ENCODE measurements at regions not wholly inside any gene's neighbourhood (a gene's known extent, or its start where the extent isn't known, plus 50 kb on each side); places are given as distances from the start of the nearest gene placed in this dataset.

DNA sequence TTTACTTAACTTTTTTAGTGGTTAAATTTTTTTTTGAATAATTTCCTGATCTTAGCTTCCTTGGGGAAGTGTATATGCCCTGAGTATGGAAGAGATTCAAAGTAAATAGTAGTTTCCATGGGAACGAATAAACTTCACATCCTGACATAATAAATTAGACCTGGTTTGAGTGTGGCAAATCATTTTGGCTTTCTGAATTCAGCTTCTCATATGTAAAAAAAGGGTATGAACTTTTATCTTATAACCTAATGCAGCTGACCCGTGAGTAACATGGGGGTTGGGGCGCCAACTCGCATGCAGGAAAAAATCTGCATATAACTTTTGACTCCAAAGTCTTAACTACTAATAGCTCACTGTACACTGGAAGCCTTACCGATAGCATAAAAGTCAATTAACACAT, 736.8 kb upstream of the NCAM2 start:
- TF ChIP-seq CTCF (conservative IDR thresholded peaks at IDR 0.05): no peak
- H3K27ac ChIP-seq: no peak overlapping the region

DNA sequence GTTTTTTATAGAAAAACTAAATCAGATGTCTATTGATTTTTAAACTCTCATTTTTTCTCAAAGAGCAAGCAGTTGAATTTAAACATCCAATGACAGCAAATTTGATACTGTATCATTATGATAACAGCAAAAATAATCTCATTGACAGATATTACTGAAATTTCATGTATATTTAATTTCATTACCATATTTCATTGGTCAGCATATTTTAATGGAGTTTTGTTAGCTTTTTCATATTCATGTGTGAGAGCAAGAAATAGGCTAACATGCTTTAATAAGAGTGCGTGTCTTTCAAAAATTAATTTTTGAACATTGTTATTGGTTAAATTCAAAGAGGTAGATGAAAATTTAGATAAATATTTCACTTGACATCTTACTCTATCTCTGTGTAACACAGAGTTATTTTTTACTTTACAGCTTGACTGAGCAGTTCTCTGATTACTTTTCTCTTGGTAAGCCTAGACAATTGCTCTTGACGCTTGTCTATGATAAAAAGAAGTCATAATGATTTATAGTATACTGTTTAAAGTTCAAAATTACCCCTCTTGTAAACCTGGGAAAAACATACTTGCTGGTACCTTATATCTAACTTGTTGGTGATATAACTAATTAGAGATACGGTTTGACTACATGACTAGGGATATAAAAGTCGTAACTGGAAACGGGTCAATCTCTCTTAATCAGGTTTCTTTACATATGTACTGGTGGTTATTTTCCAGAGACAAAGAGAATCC, 732.3 kb upstream of the NCAM2 start:
- no peak overlapping the region for H3K27ac ChIP-seq
- TF ChIP-seq CTCF (conservative IDR thresholded peaks at IDR 0.05): no peak

DNA sequence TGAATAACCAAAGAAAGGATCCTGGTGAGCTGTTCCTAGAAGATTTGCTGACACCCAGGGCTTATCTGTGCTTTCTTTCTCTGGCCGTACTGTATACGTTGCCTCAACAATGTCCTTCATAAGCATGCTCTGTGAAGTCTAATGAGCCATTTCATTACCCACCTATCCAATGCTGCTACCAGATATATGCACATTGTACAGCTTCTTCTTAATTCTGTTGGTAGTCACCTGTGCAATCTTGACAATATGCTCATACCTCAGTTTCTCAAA, 731.8 kb upstream of the NCAM2 start:
- no peak overlapping the region for H3K27ac ChIP-seq
- TF ChIP-seq CTCF (conservative IDR thresholded peaks at IDR 0.05): no peak

GRCh38 chr21:20270365-20271055, 727.7 kb upstream of the NCAM2 start:
- H3K27ac ChIP-seq: no peak overlapping the region
- TF ChIP-seq CTCF (conservative IDR thresholded peaks at IDR 0.05): no peak

GRCh38 chr21:20272791-20273362, 725.3 kb upstream of the NCAM2 start:
- no peak for TF ChIP-seq CTCF (conservative IDR thresholded peaks at IDR 0.05)
- no peak overlapping the region for H3K27ac ChIP-seq

- TF ChIP-seq CTCF (conservative IDR thresholded peaks at IDR 0.05): no peak
- H3K27ac ChIP-seq: no peak overlapping the region
Measured at GRCh38 chr21:20276377-20276776, 721.8 kb upstream of the NCAM2 start.

DNA sequence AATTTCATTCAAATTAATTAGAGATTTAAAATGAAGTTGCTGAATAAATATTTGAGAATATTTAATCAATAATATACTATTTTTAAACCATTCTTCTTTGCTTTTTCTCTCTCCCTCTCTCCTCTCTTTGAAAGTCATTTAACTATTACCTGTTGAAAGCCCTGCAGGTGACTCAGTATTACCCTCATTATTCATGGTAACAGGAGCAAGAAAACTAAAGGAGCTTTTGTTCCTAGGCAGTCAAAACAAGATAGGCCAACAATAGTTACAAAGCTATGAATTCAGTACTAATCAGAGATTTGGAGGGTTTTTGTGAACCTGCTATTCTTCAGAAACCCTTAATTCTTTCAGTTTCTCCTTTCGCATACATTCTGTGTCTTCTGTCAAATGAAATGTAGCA, 721.3 kb upstream of the NCAM2 start:
- TF ChIP-seq CTCF (conservative IDR thresholded peaks at IDR 0.05): no peak

More for the DNA sequence above, 721.3 kb upstream of the NCAM2 start:
- H3K27ac ChIP-seq: no peak overlapping the region

Measured in VCaP (cell line).